GM18909 (cell line): ENCODE measurements at regions not wholly inside any gene's neighbourhood (a gene's known extent, or its start where the extent isn't known, plus 50 kb on each side); places are given as distances from the start of the nearest gene placed in this dataset.

Experiments used
- ATAC-seq: cut with Tn5 transposase; IDR thresholded peaks from one replicate; pipeline ENCODE4 v1.9.1; 2021; ENCODE audit warnings: mild to moderate bottlenecking; ENCODE audit not compliant: unreplicated experiment, poor library complexity

GRCh38 chr15:91514147-91514546 is 339.4 kb upstream of the SLCO3A1 start:
- ATAC-seq: no peak

DNA sequence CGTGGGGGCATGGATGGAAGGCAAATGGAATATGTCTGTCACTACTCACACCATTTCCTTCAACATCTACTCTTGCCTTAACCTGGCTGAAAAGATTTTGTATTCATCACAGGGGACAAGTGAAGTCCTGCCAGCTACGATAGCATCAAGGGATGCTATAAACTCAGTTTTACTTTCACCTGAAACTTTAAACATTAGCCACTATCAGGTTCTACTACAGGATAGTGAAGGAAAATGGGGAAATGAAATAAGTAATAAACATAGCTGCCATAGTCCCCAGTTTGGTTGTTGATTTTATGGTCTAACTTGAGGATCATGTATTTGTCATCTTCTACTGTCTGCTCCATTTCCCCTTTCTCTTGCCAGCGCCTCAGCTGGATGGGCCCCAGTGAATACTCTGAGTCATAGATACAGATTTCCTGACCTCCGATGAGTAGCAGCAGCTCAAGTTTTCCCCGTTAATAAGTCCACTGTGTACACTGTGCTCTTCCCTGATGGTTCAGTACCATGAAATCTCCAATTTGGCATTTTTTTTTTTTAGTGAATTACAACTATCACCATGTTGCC is 338.2 kb upstream of the SLCO3A1 start:
- ATAC-seq: no peak

GRCh38 chr15:91516866-91517265 is 336.6 kb upstream of the SLCO3A1 start:
- ATAC-seq: no peak

- ATAC-seq: no peak
These were observed 335.9 kb upstream of the SLCO3A1 start for GRCh38 chr15:91517491-91518200.

GRCh38 chr15:91520850-91521249 is 332.7 kb upstream of the SLCO3A1 start:
- no peak for ATAC-seq

DNA sequence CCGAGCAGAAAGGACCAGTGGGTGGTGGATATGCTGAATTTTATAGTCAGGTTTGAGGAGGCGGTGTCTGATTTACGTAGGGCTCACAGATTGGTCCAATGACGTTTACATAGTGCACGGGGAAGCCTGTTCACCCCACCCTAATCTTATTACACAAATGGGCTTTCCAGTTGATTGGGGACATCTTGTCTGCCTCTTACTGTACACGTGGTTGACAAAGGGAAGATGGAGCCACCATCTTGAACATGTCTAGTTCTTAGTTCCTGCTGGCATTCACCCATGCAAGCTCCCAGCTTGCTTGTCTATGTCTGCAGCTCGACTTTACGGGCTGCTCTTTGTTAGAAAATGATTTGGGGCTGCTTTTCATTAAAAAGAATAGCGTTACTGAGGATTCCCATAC is 332.0 kb upstream of the SLCO3A1 start:
- ATAC-seq: no peak

GRCh38 chr15:91521996-91522395 is 331.5 kb upstream of the SLCO3A1 start:
- no peak for ATAC-seq

GRCh38 chr15:91522605-91523332 is 330.7 kb upstream of the SLCO3A1 start:
- ATAC-seq: no peak

DNA sequence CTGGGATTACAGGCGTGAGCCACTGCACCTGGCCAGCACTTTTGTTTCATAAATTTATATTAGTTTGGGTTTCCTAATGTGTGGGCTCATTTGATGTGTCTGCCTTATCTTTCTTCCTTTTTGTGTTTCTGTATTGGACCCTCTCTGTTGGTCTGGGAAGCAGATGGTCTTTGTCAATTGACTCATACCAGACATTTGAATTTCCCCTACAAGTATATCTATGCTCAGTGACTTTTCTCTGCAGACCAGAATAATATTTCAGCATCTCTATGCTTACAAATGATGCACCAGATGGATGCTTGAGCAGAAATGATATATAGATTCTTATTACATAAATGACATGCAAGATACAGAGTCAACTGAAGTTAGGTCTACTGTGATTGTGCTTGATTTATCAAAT is 329.9 kb upstream of the SLCO3A1 start:
- ATAC-seq: no peak

DNA sequence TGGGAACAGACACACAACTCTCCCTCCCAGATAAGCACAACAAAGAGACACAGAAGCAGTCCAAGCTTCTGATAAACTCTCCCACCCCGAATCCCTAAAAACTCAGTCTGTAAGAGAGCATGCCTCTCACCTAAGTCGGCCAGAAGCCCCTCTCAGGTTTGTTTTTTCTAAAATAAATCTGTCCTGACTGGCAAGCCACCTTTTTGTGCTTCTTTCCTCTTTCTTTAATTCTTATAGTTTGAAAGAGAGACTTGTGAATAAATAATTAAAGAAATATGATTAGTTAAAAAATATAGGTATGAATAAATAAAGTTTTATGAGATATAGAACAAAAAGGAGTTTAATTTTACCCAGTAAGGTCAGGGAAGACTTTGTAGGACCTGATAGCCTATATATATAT is 329.0 kb upstream of the SLCO3A1 start:
- ATAC-seq: no peak

DNA sequence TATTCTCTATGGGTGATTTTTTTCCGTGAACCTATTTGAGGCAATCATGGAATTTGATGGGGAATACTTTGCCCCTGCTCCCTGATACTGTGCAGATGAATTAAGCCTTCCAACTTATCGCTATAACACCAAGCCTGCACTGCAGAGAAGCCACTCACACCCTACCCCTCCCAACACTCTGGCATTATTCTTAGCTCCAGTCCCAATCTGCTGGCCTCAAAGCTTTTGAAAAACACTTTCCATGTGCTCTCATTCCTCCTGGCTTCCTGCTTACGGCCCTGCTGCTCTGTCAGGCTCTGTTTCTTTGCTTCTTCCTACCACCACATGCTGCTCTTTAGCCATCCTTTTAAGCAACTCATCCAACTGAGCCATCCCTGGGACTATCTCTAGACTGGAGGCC is 327.8 kb upstream of the SLCO3A1 start:
- ATAC-seq: no peak

DNA sequence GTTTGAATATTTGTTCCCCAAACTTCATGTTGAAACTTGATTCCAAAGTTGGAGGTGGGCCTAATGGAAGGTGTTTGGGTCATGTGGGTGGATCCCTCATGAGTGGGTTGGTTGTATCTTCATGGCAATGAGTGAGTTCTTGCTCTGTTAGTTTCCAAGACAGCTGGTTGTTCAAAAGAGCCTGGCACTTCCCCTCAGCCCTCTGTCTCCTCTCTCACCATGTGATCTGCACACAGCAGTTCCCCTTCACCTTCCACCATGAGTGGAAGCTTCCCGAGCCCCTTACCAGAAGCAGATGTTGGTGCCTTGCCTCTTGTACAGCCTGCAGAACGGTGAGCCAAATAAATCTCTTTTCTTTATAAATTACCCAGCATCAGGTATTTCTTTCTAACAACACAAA is 327.1 kb upstream of the SLCO3A1 start:
- ATAC-seq: no peak

DNA sequence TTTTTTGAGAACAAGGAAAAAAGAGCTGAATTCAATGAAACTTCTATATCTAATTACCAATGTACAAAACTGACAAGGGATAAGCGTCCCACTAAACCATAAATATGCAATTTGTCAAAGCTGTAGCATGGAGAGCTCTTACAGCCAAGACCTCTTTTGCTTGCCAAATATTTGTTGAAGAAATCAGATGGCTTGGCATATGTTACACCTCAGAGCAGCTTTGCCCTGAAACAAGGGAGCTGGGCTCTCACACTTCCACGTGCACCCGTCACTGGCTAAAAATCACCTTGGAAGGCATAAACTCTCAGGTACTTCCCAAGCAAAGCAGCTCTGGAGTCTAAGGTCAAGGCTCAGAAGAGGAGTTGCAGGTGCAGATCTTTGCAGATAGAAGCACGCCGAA is 324.7 kb upstream of the SLCO3A1 start:
- no peak for ATAC-seq

GRCh38 chr15:91529534-91529933 is 324.0 kb upstream of the SLCO3A1 start:
- no peak for ATAC-seq

- ATAC-seq: no peak
These were observed 323.2 kb upstream of the SLCO3A1 start for GRCh38 chr15:91530279-91530678.

GRCh38 chr15:91530956-91531582 is 322.4 kb upstream of the SLCO3A1 start:
- ATAC-seq: no peak

- ATAC-seq: no peak
These were observed 319.3 kb upstream of the SLCO3A1 start for GRCh38 chr15:91534235-91534634.

GRCh38 chr15:91534976-91535375 is 318.5 kb upstream of the SLCO3A1 start:
- no peak for ATAC-seq

DNA sequence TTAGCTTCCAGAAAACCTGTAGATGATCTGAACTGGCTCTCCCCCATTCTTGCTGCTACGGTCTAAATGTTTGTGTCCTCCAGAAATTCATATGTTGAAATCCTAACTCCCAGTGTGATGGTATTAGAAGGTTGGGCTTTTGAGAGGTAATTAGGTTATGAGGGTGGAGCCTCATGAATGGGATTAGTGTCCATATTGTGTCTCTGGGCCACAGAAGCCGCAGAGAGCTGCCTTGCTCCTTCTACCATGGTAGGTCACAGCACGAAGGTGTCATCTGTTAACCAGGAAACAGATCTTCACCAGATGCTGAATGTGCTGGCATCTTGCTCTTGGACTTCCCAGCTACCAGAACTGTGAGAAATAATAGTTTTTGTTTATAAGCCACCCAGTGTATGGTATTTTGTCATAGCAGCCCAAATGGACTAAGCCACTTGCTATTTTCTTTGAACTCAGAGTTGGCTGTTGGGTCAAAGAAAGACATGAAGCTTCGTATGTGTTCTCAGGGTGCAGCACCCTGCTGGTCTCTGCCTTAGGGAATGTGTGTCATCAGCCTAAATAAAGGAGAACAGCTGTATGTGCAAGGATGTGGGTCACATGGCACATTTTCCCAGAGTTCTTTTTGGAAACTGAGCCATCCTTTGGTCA is 317.5 kb upstream of the SLCO3A1 start:
- ATAC-seq: no peak

DNA sequence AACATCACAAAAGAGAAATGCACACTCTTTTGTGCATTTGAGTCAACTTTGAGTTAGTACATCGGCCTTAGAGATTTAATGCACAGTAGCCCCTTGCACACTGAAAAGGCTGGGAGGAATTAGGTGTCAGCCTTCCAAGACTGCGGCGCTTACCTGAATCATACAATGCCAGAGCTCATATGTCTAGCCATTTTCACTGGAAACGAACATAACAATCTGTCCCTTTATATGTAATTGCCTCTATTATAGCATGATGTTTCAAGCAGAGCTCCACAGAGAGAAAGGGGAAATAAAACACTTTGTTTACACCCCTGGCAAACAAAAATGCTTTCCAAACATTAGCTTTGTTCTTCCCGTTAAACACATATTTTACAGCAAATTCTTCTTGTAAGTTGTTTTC is 315.7 kb upstream of the SLCO3A1 start:
- no peak for ATAC-seq

DNA sequence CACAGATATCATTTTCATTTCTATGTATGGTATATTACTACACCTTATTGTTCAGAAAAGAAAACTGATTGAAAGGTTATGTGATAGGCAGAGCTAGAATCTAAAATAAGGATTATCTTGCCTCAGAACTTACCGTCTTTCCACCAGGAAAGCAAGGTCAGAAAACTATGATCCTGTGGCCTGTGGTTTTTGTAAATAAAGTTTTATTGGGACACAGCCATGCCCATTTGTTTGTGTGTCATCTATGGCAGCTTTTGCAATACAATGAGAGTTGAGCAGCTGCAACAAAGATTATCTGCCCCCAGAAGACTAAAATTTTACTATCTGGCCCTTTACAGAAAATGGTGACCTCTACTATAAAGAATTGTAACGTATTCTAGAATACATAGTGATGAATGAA is 314.7 kb upstream of the SLCO3A1 start:
- ATAC-seq: no peak
